ENCODE measurements at regions not wholly inside any gene's neighbourhood (a gene's known extent, or its start where the extent isn't known, plus 50 kb on each side); places are given as distances from the start of the nearest gene placed in this dataset.
"Not testable (repeated sequence)": the region's sequence is repeated elsewhere in the genome, so short reads cannot be mapped to it uniquely, and the experiment has no call there.

DNA sequence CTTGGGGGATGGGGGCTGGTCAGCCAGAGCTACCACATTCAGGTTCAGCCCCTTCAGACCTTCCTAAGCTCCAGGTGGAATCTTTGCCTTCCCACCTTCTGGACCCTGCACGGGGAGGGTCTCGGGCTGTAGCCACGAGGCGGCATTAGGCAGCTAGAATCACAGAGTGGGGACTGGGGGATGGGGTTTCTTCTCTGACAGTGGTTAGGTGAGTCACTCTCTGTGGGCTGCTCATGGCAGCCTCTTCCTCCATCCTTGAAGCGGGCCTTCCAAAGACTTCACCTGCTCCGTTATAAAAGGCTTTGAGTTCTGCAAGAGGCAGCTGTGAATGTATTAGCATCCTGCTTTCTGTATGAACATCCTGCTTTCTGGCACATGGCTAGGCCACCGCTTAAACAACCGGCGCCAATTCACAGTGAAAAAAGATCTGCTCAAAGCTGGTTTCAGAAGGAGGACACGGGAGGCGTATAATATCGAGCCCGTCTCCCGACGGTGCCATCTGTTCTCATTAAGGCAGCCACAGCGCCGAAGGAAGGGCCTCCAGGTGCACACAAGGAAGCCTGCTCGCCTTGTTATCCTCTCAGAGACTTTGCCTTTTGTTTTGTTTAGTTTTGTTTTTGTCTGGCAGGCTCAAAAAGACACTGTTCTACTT is 74.3 kb upstream of the IGFBP7 start:
- DNase-seq (ENCODE audit: low read depth, low spot score) = no peak

GRCh38 chr4:57182132-57182874 is 72.1 kb upstream of the IGFBP7 start:
- no peak for DNase-seq (ENCODE audit: low read depth, low spot score)

GRCh38 chr4:57173136-57173535 is 63.0 kb upstream of the IGFBP7 start:
- DNase-seq (ENCODE audit: low read depth, low spot score) = not testable (repeated sequence)

- DNase-seq (ENCODE audit: low read depth, low spot score) = no peak
These were observed 61.9 kb upstream of the IGFBP7 start for GRCh38 chr4:57172065-57172464.

DNA sequence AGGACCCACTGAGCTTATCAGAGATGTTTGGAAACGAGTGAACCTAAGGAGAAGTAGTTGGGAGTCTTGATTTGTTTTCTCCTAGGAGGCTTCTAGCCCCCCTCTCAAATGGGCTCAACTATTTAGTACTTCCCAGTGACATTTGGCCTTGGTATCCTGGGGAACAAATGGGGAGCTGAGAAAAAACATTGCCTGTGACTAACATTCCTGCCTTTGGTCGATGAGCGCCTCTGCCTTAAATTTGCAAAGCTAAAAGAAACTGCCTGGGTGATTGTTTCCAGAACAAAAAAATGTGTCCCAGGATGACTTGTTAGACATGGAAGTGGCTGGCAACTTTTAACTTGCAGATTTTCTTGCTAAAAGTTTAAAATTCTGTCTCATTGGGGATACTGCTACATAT is 58.8 kb upstream of the IGFBP7 start:
- no peak for DNase-seq (ENCODE audit: low read depth, low spot score)

GRCh38 chr4:57163530-57164459 is 53.6 kb upstream of the IGFBP7 start:
- DNase-seq (ENCODE audit: low read depth, low spot score) = peak; percentile 57

GRCh38 chr4:57162499-57163019 is 52.4 kb upstream of the IGFBP7 start:
- DNase-seq (ENCODE audit: low read depth, low spot score) = no peak

Measured in brain pericyte (primary cell).